GM18498 (cell line): ENCODE measurements at regions not wholly inside any gene's neighbourhood (a gene's known extent, or its start where the extent isn't known, plus 50 kb on each side); places are given as distances from the start of the nearest gene placed in this dataset.
"Not testable (repeated sequence)": the region's sequence is repeated elsewhere in the genome, so short reads cannot be mapped to it uniquely, and the experiment has no call there.

ENCODE experiments used
- ATAC-seq: cut with Tn5 transposase; IDR thresholded peaks from one replicate; pipeline ENCODE4 v1.9.1; 2021; ENCODE audit warnings: mild to moderate bottlenecking, moderate library complexity; ENCODE audit not compliant: unreplicated experiment

DNA sequence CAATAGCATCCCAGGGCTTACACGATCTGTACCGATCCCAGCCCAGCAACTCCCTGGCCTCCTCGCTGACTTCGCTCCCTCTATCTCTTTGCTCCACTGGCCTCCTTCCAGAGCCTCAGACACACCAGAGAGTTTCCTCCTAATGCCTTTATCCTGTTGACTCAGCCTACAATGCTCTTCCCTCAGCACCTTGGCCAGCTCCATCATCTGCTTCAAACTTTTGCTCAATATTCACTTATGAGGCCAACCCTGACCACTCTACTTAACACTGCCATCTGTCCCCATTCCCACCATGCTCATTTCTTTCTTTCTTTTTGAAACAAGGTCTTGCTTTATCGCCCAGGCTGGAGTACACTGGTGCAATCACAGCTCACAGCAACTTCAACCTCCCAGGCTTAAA is 180.9 kb downstream of the CEP170 start:
- not testable (repeated sequence) for ATAC-seq

- not testable (repeated sequence) for ATAC-seq
Measured at GRCh38 chr1:243067056-243067455, 188.0 kb downstream of the CEP170 start.

GRCh38 chr1:243061965-243062364 is 193.1 kb downstream of the CEP170 start:
- not testable (repeated sequence) for ATAC-seq

DNA sequence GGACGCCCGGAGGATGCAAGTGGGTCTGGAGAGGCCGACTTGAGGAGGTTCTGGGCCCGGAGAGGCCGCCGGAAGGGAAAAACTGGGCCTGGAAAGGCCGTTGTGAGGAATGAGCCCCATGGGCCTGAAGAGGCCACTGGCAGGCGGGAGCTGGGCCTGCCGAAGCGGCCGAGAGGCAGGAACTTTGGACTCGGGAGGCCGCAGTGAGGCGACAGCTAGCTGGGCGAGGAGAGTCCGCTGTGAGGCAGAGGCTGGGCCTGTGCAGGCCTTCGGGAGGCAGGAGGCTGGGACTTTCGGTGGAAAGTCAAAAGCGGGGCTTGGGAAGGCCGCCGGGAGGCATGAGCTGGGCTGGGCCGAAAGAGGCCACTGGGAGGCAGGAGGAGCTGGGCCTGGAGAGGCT is 199.6 kb downstream of the CEP170 start:
- ATAC-seq, result not testable (repeated sequence)

DNA sequence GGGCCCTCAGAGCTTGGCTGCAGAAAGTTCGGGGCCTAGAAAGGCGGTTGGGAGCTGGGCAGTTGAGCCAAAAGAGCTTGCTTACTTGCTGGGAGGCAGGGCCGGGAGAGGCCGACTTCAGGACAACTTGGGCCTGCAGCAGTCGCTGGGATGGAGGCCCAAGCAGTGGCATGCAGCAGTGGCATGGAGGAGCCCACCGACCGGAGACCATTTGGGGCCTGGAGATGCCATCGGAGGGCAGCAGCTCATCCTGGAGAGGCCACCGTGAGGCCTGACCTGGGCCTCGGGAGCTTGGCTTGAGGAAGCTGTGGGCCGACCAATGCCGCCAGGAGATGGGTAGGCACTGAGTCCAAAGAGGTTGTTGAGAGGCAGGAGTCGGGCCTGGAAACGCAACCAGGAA is 200.0 kb downstream of the CEP170 start:
- not testable (repeated sequence) for ATAC-seq

DNA sequence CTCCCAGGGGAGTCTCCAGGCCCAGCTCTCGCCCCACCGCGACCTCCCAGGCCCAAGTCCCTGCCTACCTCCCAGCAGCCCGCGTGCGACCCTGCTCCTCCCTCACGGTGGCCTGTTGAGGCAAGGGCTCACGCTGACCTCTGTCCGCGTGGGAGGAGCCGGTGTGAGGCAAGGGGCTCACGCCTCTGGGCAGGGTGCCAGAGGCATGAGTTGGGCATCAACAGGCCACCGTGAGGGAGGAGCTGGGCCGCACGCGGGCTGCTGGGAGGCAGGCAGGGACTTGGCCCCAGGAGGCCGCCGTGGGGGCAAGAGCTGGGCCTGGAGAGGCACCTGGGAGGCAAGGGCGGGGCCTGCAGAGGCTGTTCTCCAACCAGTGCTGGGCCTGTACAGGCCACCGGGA is 200.4 kb downstream of the CEP170 start:
- ATAC-seq, result not testable (repeated sequence)

GRCh38 chr1:243053048-243053447 is 202.0 kb downstream of the CEP170 start:
- not testable (repeated sequence) for ATAC-seq

DNA sequence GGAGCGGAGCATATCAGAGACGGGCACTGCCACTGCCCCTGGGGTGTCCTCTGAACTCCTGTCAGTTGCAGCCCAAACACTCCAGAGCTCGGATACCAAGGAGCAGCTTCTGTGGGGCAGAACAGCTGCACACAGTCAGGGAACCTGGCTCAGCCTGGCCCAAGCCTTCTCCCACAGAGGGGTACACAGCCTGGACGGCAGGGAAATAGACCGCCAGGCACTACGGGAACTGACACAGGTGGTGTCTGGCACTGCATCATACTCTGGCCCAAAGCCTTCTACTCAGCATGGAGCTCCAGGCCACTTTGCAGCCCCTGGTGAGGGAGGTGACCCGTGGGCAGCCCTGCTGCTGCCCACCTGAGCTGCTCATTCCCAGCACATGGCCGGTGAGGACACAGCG is 204.5 kb downstream of the CEP170 start:
- ATAC-seq, result not testable (repeated sequence)

- ATAC-seq, result not testable (repeated sequence)
Measured at GRCh38 chr1:243049716-243050115, 205.4 kb downstream of the CEP170 start.

GRCh38 chr1:243021365-243021764 is 233.7 kb downstream of the CEP170 start:
- not testable (repeated sequence) for ATAC-seq

- ATAC-seq, result not testable (repeated sequence)
Measured at GRCh38 chr1:243019030-243019635, 235.9 kb downstream of the CEP170 start.

- not testable (repeated sequence) for ATAC-seq
Measured at GRCh38 chr1:243010719-243011118, 244.4 kb downstream of the CEP170 start.

- ATAC-seq, result not testable (repeated sequence)
Measured at GRCh38 chr1:243001003-243001402, 254.1 kb downstream of the CEP170 start.

- ATAC-seq, result not testable (repeated sequence)
Measured at GRCh38 chr1:242992776-242993175, 262.3 kb downstream of the CEP170 start.

GRCh38 chr1:242985096-242985495 is 270.0 kb downstream of the CEP170 start:
- not testable (repeated sequence) for ATAC-seq

GRCh38 chr1:242973341-242973740 is 281.7 kb downstream of the CEP170 start:
- not testable (repeated sequence) for ATAC-seq

GRCh38 chr1:242966892-242967291 is 288.2 kb downstream of the CEP170 start:
- ATAC-seq, result no peak

DNA sequence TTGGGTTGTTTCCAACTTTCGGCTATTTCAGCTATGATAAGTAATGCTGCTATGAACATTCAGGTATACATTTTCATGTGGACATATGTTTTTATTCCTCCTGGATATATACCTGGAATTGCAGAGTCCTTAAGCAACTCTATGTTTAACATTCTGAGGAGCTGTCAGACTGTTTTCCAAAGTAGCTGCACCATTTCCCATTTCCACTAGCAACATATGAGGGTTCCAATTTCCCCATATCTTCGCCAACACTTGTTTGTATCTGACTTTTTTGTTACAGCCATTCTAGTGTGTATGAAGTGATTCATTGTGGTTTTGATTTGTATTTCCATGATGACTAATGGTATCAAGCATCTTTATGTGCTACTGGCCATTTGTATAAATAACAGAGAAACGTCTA is 295.7 kb downstream of the CEP170 start:
- not testable (repeated sequence) for ATAC-seq

DNA sequence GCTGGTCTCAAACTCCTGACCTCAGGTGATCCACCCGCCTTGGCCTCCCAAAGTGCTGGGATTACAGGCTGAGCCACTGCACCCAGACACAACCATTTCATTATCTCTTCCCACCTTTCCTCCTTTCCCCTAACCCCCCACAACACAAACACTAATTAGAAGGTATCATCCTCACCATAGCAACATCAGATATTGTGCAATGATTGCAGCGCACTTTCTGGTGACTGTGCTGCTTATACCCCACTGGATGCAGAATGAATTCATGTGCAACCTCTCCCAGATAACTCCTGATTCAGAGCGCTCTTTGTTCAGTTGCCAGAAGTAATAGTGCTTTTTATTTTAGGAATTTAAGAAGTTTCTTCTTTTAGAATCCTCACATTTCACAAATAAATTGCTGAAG is 300.1 kb downstream of the CEP170 start:
- ATAC-seq, result not testable (repeated sequence)

GRCh38 chr1:242946206-242946605 is 308.9 kb downstream of the CEP170 start:
- no peak for ATAC-seq

DNA sequence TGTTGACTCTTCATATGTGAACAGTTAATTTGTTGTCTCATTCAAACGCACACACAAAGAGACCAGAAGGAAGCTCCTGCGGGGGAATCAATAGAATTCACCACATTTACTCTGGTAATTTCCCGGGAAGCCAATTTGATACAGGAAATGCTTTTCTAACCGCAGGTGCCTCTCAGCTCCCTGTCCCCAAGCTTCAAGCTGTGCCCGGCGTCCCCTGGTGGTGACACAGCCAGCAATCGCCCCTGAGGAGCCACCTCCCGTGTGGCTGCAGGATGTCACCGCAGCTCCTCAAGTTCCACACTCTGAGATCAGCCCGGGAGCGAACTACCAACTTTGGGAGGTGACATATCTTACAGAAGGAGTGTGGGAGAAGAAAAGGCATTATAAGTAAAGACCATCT is 318.4 kb downstream of the CEP170 start:
- not testable (repeated sequence) for ATAC-seq

- ATAC-seq, result not testable (repeated sequence)
Measured at GRCh38 chr1:242924717-242925116, 330.4 kb downstream of the CEP170 start.

DNA sequence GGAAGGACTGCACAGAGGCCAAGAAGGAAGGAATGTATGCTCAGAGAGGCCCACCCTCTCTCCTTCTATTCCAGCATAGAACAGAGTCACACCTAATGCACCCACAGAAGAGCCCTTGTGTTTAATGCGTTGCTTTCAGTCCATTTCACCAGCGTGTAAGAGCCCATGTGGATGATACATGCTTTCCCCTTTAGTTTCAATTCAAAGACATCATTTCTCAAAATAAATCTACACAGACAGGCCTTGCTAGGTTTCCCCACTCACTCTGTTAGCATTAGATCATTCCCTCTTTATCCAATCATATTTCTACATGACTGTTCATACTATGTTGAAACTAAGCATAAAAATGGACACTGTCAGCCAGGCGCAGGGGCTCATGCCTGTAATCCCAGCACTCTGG is 331.5 kb downstream of the CEP170 start:
- ATAC-seq, result not testable (repeated sequence)
